ENCODE measurements at regions not wholly inside any gene's neighbourhood (a gene's known extent, or its start where the extent isn't known, plus 50 kb on each side); places are given as distances from the start of the nearest gene placed in this dataset.

DNA sequence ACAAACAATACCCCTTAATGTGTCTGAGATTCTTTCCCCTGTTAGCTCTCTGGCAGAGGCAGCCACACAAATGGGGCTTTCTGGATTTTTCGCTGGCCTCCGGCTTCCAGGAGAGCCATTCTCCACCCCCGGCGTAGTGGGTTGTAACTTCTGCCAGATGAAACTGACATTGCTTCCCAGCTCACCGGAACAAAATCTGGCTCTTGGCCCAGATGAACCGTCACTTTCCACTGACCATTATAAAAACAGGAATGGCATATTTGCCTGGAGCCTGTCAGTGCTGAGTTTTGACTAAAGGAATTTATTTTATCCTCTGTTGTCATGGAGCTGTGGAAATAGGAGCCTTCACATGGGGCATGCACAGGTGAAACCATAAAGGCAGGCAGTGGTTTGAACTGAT is 120.6 kb upstream of the GPR12 start:
- WGBS (ENCODE audit: extremely low coverage, insufficient read length, low lambda C conversion rate), result no CpG with 5 or more reads among the region's 6 CpGs

More for the DNA sequence above, 120.6 kb upstream of the GPR12 start:
- H3K4me3 Mint-ChIP-seq, result no peak overlapping the region
- Histone ChIP-seq H3T11ph (ENCODE audit: low read length) (no peak overlapping the region), H3K23ac (ENCODE audit: insufficient read length, low read depth, low read length) (no peak overlapping the region), H2AFZ (ENCODE audit: low read length) (no peak overlapping the region), H2BK15ac (ENCODE audit: low read depth, low read length) (no peak overlapping the region), H4K91ac (ENCODE audit: insufficient read length, low read depth, low read length) (no peak overlapping the region), H3K27ac (ENCODE audit: insufficient read length, low read depth, low read length) (no peak overlapping the region), H3K23me2 (ENCODE audit: insufficient read length, low read depth, low read length, poor library complexity, severe bottlenecking) (no peaks in the 10 kb centered on the region), H3K14ac (ENCODE audit: insufficient read depth, low read length) (no peak overlapping the region), H2BK120ac (ENCODE audit: low read depth, low read length, poor library complexity, severe bottlenecking) (no peak overlapping the region), H3K4me2 (ENCODE audit: insufficient read depth, insufficient read length, low read length) (no peak overlapping the region), H2BK12ac (ENCODE audit: insufficient read length, low read depth, low read length) (no peak overlapping the region), H3K9me3 (ENCODE audit: control insufficient read depth, low read depth, low read length) (no peaks in the 10 kb centered on the region), H2AK5ac (ENCODE audit: insufficient read length, low read length) (no peak overlapping the region), H3K9ac (ENCODE audit: extremely low read depth, insufficient read length, low read length) (no peak overlapping the region), H3K79me1 (ENCODE audit: insufficient read depth, low read depth, low read length, poor library complexity, severe bottlenecking) (no peaks in the 10 kb centered on the region), H3K27me3 (ENCODE audit: insufficient read depth, low read length) (no peaks in the 10 kb centered on the region), H4K20me1 (ENCODE audit: control insufficient read depth, insufficient read depth, insufficient read length) (no peaks in the 10 kb centered on the region), H3K18ac (ENCODE audit: insufficient read length, low read depth, low read length) (no peak overlapping the region), H3K4ac (ENCODE audit: low read depth, low read length) (no peak overlapping the region), H3K56ac (ENCODE audit: insufficient read length, low read depth, low read length) (no peak overlapping the region), H4K5ac (ENCODE audit: insufficient read length, low read depth, low read length) (no peak overlapping the region), H3K79me2 (ENCODE audit: insufficient read depth, low read length) (no peaks in the 10 kb centered on the region), H3K4me1 (ENCODE audit: insufficient read depth, low read length) (peaks cover 2% of the 10 kb centered on the region; the same call in 1 of the 2 replicates), H2BK5ac (ENCODE audit: insufficient read length, low read length) (no peak overlapping the region), H2BK20ac (ENCODE audit: low read depth, low read length, poor library complexity, severe bottlenecking) (no peak overlapping the region), H4K8ac (replicated peaks; ENCODE audit: insufficient read length, low read depth, low read length) (no peak overlapping the region)
- no peak for DNase-seq
- H3K4me1 Mint-ChIP-seq, result peaks cover 21 to 25% of the 10 kb centered on the region in 2 experiments
- peaks cover 16 to 20% of the 10 kb centered on the region in 2 experiments for H3K9me3 Mint-ChIP-seq
- H3K36me3 Mint-ChIP-seq (ENCODE audit: insufficient read depth in 1 of 3, low read depth in 3 of 3), result peaks cover 8 to 25% (median 15%) of the 10 kb centered on the region in 3 experiments
- H3K27ac Mint-ChIP-seq, result no peak overlapping the region
- peaks cover 6% of the 10 kb centered on the region for H3K27me3 Mint-ChIP-seq (ENCODE audit: low read depth)
- TF ChIP-seq, protein P1, sequence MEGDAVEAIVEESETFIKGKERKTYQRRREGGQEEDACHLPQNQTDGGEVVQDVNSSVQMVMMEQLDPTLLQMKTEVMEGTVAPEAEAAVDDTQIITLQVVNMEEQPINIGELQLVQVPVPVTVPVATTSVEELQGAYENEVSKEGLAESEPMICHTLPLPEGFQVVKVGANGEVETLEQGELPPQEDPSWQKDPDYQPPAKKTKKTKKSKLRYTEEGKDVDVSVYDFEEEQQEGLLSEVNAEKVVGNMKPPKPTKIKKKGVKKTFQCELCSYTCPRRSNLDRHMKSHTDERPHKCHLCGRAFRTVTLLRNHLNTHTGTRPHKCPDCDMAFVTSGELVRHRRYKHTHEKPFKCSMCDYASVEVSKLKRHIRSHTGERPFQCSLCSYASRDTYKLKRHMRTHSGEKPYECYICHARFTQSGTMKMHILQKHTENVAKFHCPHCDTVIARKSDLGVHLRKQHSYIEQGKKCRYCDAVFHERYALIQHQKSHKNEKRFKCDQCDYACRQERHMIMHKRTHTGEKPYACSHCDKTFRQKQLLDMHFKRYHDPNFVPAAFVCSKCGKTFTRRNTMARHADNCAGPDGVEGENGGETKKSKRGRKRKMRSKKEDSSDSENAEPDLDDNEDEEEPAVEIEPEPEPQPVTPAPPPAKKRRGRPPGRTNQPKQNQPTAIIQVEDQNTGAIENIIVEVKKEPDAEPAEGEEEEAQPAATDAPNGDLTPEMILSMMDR (conservative IDR thresholded peaks at IDR 0.05), result no peak
